Osteocyte (in vitro differentiated cells): ENCODE measurements at regions not wholly inside any gene's neighbourhood (a gene's known extent, or its start where the extent isn't known, plus 50 kb on each side); places are given as distances from the start of the nearest gene placed in this dataset.

Source experiments
- DNase-seq: peaks from one replicate; pipeline ENCODE4 v3.0.0; 2021; ENCODE audit warnings: mixed read lengths; ENCODE audit not compliant: unreplicated experiment; ENCODE audit errors: extremely low spot score
- H3K27ac Mint-ChIP-seq: one replicate; pipeline ENCODE4 v1.8.0; 2021; ENCODE audit warnings: mild to moderate bottlenecking, mixed read lengths; ENCODE audit not compliant: unreplicated experiment
- H3K27me3 Mint-ChIP-seq: one replicate; pipeline ENCODE4 v1.8.0; 2021; ENCODE audit warnings: mixed read lengths; ENCODE audit not compliant: unreplicated experiment
- H3K36me3 Mint-ChIP-seq: one replicate; pipeline ENCODE4 v1.8.0; 2021; ENCODE audit warnings: mixed read lengths; ENCODE audit not compliant: unreplicated experiment
- H3K4me1 Mint-ChIP-seq: one replicate; pipeline ENCODE4 v1.8.0; 2021; ENCODE audit warnings: mixed read lengths; ENCODE audit not compliant: unreplicated experiment
- H3K4me3 Mint-ChIP-seq: one replicate; pipeline ENCODE4 v1.8.0; 2021; ENCODE audit warnings: mild to moderate bottlenecking, moderate library complexity, mixed read lengths; ENCODE audit not compliant: unreplicated experiment
- H3K9me3 Mint-ChIP-seq: one replicate; pipeline ENCODE4 v1.8.0; 2021; ENCODE audit warnings: mixed read lengths; ENCODE audit not compliant: unreplicated experiment
- TF ChIP-seq, protein P1 (sequence below): fragments of 200-600 bp; sonication (generic); IDR thresholded peaks from 2 replicates; pipeline ENCODE4 v1.5.0; 2021; ENCODE audit warnings: antibody characterized with exemption, mild to moderate bottlenecking, moderate library complexity

GRCh38 chr9:97759581-97760288 is 62.6 kb upstream of the XPA start:
- H3K36me3 Mint-ChIP-seq, result no peaks in the 10 kb centered on the region
- no peak overlapping the region for H3K4me3 Mint-ChIP-seq
- H3K9me3 Mint-ChIP-seq, result no peaks in the 10 kb centered on the region
- no peak overlapping the region for H3K27ac Mint-ChIP-seq
- TF ChIP-seq, protein P1, sequence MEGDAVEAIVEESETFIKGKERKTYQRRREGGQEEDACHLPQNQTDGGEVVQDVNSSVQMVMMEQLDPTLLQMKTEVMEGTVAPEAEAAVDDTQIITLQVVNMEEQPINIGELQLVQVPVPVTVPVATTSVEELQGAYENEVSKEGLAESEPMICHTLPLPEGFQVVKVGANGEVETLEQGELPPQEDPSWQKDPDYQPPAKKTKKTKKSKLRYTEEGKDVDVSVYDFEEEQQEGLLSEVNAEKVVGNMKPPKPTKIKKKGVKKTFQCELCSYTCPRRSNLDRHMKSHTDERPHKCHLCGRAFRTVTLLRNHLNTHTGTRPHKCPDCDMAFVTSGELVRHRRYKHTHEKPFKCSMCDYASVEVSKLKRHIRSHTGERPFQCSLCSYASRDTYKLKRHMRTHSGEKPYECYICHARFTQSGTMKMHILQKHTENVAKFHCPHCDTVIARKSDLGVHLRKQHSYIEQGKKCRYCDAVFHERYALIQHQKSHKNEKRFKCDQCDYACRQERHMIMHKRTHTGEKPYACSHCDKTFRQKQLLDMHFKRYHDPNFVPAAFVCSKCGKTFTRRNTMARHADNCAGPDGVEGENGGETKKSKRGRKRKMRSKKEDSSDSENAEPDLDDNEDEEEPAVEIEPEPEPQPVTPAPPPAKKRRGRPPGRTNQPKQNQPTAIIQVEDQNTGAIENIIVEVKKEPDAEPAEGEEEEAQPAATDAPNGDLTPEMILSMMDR, result no peak
- DNase-seq, result peak; percentile 60
- no peaks in the 10 kb centered on the region for H3K4me1 Mint-ChIP-seq
- peaks cover 38% of the 10 kb centered on the region for H3K27me3 Mint-ChIP-seq

DNA sequence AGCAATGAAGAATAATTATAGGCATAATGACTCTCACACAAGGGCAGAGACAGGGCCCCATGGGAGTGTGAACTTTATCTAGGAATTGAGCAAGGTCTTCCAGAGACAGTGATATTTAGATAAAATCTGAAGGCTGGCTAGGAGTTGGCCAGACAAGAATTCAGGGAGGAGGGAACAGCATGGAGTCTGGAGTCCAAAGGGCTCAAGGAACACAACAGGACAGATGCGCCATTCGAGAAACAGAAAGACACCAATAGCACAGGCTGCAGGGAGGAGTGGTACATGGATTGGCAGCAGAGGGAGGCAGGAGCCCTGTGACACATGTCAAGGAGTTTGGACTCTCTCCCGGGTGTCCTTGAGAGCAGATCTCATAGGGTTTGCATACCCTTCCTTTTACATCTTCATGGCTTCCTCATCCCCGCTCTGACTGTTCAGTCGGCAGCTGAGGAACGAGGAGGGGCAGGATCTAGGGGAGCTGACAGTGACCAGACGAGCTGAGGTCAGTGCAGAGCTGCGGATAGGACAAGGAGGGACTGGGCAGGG is 64.0 kb upstream of the XPA start:
- Mint-ChIP-seq H3K4me3 (no peak overlapping the region), H3K27ac (no peak overlapping the region), H3K4me1 (no peaks in the 10 kb centered on the region), H3K36me3 (no peaks in the 10 kb centered on the region), H3K9me3 (no peaks in the 10 kb centered on the region), H3K27me3 (peaks cover 39% of the 10 kb centered on the region)
- TF ChIP-seq, protein P1, result no peak
- peak; percentile 54 for DNase-seq

GRCh38 chr9:97761879-97762278 is 64.7 kb upstream of the XPA start:
- H3K27ac Mint-ChIP-seq, result no peak overlapping the region
- no peaks in the 10 kb centered on the region for H3K9me3 Mint-ChIP-seq
- TF ChIP-seq, protein P1, result no peak
- H3K36me3 Mint-ChIP-seq, result no peaks in the 10 kb centered on the region
- no peaks in the 10 kb centered on the region for H3K4me1 Mint-ChIP-seq
- DNase-seq, result peak; percentile 46
- H3K27me3 Mint-ChIP-seq, result peaks cover 33% of the 10 kb centered on the region
- no peak overlapping the region for H3K4me3 Mint-ChIP-seq

- Mint-ChIP-seq H3K27ac (no peak overlapping the region), H3K36me3 (no peaks in the 10 kb centered on the region), H3K4me3 (no peak overlapping the region), H3K9me3 (no peaks in the 10 kb centered on the region), H3K27me3 (peaks cover 24% of the 10 kb centered on the region), H3K4me1 (no peaks in the 10 kb centered on the region)
- peak; percentile 77 for DNase-seq
- TF ChIP-seq, protein P1, result no peak
Observed at GRCh38 chr9:97763874-97764273, 66.7 kb upstream of the XPA start.

DNA sequence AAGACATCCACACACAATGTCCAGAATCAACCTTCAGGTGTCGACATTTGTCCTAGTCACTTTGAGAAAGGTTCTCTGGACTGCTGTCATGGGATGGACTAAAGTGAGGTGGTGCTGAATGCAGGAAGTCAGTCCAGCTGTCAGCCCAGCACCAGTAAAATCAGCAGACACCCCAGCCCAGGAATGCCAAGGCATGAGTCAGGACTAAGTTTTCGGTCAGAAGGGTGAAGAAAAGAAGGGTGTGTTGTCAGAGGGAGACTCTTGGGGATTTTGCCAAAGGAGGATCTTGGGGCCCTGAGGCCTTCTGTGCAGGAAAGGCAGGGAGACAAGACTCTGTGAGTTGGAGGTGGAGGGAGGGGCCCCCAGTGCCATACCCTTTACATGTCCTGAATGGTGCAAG is 69.0 kb upstream of the XPA start:
- DNase-seq, result no peak
- no peaks in the 10 kb centered on the region for H3K36me3 Mint-ChIP-seq
- H3K27me3 Mint-ChIP-seq, result peaks cover 27% of the 10 kb centered on the region
- no peaks in the 10 kb centered on the region for H3K9me3 Mint-ChIP-seq
- TF ChIP-seq, protein P1, result no peak
- H3K4me1 Mint-ChIP-seq, result no peaks in the 10 kb centered on the region
- H3K4me3 Mint-ChIP-seq, result no peak overlapping the region
- H3K27ac Mint-ChIP-seq, result no peak overlapping the region
